PC-9 (cell line): ENCODE measurements at regions not wholly inside any gene's neighbourhood (a gene's known extent, or its start where the extent isn't known, plus 50 kb on each side); places are given as distances from the start of the nearest gene placed in this dataset.

Source experiments
- CTCF ChIP-seq: fragments of 200-600 bp; sonication (generic); conservative IDR thresholded peaks from 2 replicates; pipeline ENCODE4 v1.6.1; 2017; ENCODE audit warnings: mixed run types, antibody characterized with exemption, mild to moderate bottlenecking, moderate library complexity
- EZH2 ChIP-seq: fragments of 200-600 bp; sonication (generic); IDR thresholded peaks from 2 replicates; pipeline ENCODE4 v1.8.0; 2017; ENCODE audit warnings: antibody characterized with exemption, low read depth

GRCh38 chr10:117790621-117791020, 248.1 kb downstream of the EMX2 start:
- TF ChIP-seq CTCF (no peak), EZH2 (no peak)
